ENCODE measurements at regions not wholly inside any gene's neighbourhood (a gene's known extent, or its start where the extent isn't known, plus 50 kb on each side); places are given as distances from the start of the nearest gene placed in this dataset.

GRCh38 chr3:182445576-182445975 is 347.7 kb upstream of the ATP11B start:
- H3K36me3 ChIP-seq (ENCODE audit: insufficient read depth, low read length), result no peaks in the 10 kb centered on the region

GRCh38 chr3:182450942-182451787 is 342.1 kb upstream of the ATP11B start:
- Histone ChIP-seq H3K27ac (ENCODE audit: low read depth, low read length) (no peak overlapping the region), H3K27me3 (ENCODE audit: control insufficient read depth in 1 of 2, insufficient read depth in 2 of 2, low read length in 2 of 2) (no peaks in the 10 kb centered on the region), H3K9ac (ENCODE audit: low read length) (no peak overlapping the region), H3K4me1 (ENCODE audit: insufficient read depth, low read length) (no peaks in the 10 kb centered on the region), H3K9me3 (ENCODE audit: low read length) (no peaks in the 10 kb centered on the region), H3K36me3 (ENCODE audit: insufficient read depth, low read length) (no peaks in the 10 kb centered on the region), H3K4me3 (ENCODE audit: low read depth in 1 of 2, low read length in 2 of 2) (no peak overlapping the region)

More at GRCh38 chr3:182445576-182445975, 347.7 kb upstream of the ATP11B start:
- no peaks in the 10 kb centered on the region for H3K4me1 ChIP-seq (ENCODE audit: insufficient read depth, low read length)
- H3K9ac ChIP-seq (ENCODE audit: low read length), result no peak overlapping the region
- no peaks in the 10 kb centered on the region for H3K9me3 ChIP-seq (ENCODE audit: low read length)
- no peak overlapping the region for H3K27ac ChIP-seq (ENCODE audit: low read depth, low read length)
- no peak overlapping the region for H3K4me3 ChIP-seq (ENCODE audit: low read depth in 1 of 2, low read length in 2 of 2)
- no peaks in the 10 kb centered on the region for H3K27me3 ChIP-seq (ENCODE audit: control insufficient read depth in 1 of 2, insufficient read depth in 2 of 2, low read length in 2 of 2)

GRCh38 chr3:182451871-182452270 is 341.4 kb upstream of the ATP11B start:
- no peak overlapping the region for H3K4me3 ChIP-seq (ENCODE audit: low read depth in 1 of 2, low read length in 2 of 2)
- H3K4me1 ChIP-seq (ENCODE audit: insufficient read depth, low read length), result no peaks in the 10 kb centered on the region
- H3K27ac ChIP-seq (ENCODE audit: low read depth, low read length), result no peak overlapping the region
- H3K9ac ChIP-seq (ENCODE audit: low read length), result no peak overlapping the region
- no peaks in the 10 kb centered on the region for H3K36me3 ChIP-seq (ENCODE audit: insufficient read depth, low read length)
- no peaks in the 10 kb centered on the region for H3K9me3 ChIP-seq (ENCODE audit: low read length)
- H3K27me3 ChIP-seq (ENCODE audit: control insufficient read depth in 1 of 2, insufficient read depth in 2 of 2, low read length in 2 of 2), result no peaks in the 10 kb centered on the region

GRCh38 chr3:182455011-182455410 is 338.3 kb upstream of the ATP11B start:
- H3K4me1 ChIP-seq (ENCODE audit: insufficient read depth, low read length), result no peaks in the 10 kb centered on the region
- H3K36me3 ChIP-seq (ENCODE audit: insufficient read depth, low read length), result no peaks in the 10 kb centered on the region
- H3K9ac ChIP-seq (ENCODE audit: low read length), result no peak overlapping the region
- H3K4me3 ChIP-seq (ENCODE audit: low read depth in 1 of 2, low read length in 2 of 2), result no peak overlapping the region
- no peak overlapping the region for H3K27ac ChIP-seq (ENCODE audit: low read depth, low read length)
- no peaks in the 10 kb centered on the region for H3K9me3 ChIP-seq (ENCODE audit: low read length)
- no peaks in the 10 kb centered on the region for H3K27me3 ChIP-seq (ENCODE audit: control insufficient read depth in 1 of 2, insufficient read depth in 2 of 2, low read length in 2 of 2)

- no peaks in the 10 kb centered on the region for H3K27me3 ChIP-seq (ENCODE audit: control insufficient read depth in 1 of 2, insufficient read depth in 2 of 2, low read length in 2 of 2)
- H3K27ac ChIP-seq (ENCODE audit: low read depth, low read length), result no peak overlapping the region
- no peaks in the 10 kb centered on the region for H3K9me3 ChIP-seq (ENCODE audit: low read length)
- H3K36me3 ChIP-seq (ENCODE audit: insufficient read depth, low read length), result no peaks in the 10 kb centered on the region
- H3K4me3 ChIP-seq (ENCODE audit: low read depth in 1 of 2, low read length in 2 of 2), result no peak overlapping the region
- no peaks in the 10 kb centered on the region for H3K4me1 ChIP-seq (ENCODE audit: insufficient read depth, low read length)
- H3K9ac ChIP-seq (ENCODE audit: low read length), result no peak overlapping the region
These were observed 333.0 kb upstream of the ATP11B start for GRCh38 chr3:182460303-182460702.

GRCh38 chr3:182462152-182462551 is 331.2 kb upstream of the ATP11B start:
- Histone ChIP-seq H3K27ac (ENCODE audit: low read depth, low read length) (no peak overlapping the region), H3K36me3 (ENCODE audit: insufficient read depth, low read length) (no peaks in the 10 kb centered on the region), H3K9ac (ENCODE audit: low read length) (no peak overlapping the region), H3K9me3 (ENCODE audit: low read length) (no peaks in the 10 kb centered on the region), H3K27me3 (ENCODE audit: control insufficient read depth in 1 of 2, insufficient read depth in 2 of 2, low read length in 2 of 2) (no peaks in the 10 kb centered on the region), H3K4me3 (ENCODE audit: low read depth in 1 of 2, low read length in 2 of 2) (no peak overlapping the region), H3K4me1 (ENCODE audit: insufficient read depth, low read length) (no peaks in the 10 kb centered on the region)

GRCh38 chr3:182464513-182465145 is 328.7 kb upstream of the ATP11B start:
- H3K27me3 ChIP-seq (ENCODE audit: control insufficient read depth in 1 of 2, insufficient read depth in 2 of 2, low read length in 2 of 2), result no peaks in the 10 kb centered on the region
- no peaks in the 10 kb centered on the region for H3K36me3 ChIP-seq (ENCODE audit: insufficient read depth, low read length)
- no peaks in the 10 kb centered on the region for H3K4me1 ChIP-seq (ENCODE audit: insufficient read depth, low read length)
- no peak overlapping the region for H3K4me3 ChIP-seq (ENCODE audit: low read depth in 1 of 2, low read length in 2 of 2)
- H3K9ac ChIP-seq (ENCODE audit: low read length), result no peak overlapping the region
- H3K27ac ChIP-seq (ENCODE audit: low read depth, low read length), result no peak overlapping the region
- no peaks in the 10 kb centered on the region for H3K9me3 ChIP-seq (ENCODE audit: low read length)

GRCh38 chr3:182465301-182466185 is 327.8 kb upstream of the ATP11B start:
- Histone ChIP-seq H3K9me3 (ENCODE audit: low read length) (no peaks in the 10 kb centered on the region), H3K4me1 (ENCODE audit: insufficient read depth, low read length) (no peaks in the 10 kb centered on the region), H3K36me3 (ENCODE audit: insufficient read depth, low read length) (no peaks in the 10 kb centered on the region), H3K27ac (ENCODE audit: low read depth, low read length) (no peak overlapping the region), H3K4me3 (ENCODE audit: low read depth in 1 of 2, low read length in 2 of 2) (no peak overlapping the region), H3K9ac (ENCODE audit: low read length) (no peak overlapping the region), H3K27me3 (ENCODE audit: control insufficient read depth in 1 of 2, insufficient read depth in 2 of 2, low read length in 2 of 2) (no peaks in the 10 kb centered on the region)

- H3K9me3 ChIP-seq (ENCODE audit: low read length), result no peaks in the 10 kb centered on the region
These were observed 324.2 kb upstream of the ATP11B start for GRCh38 chr3:182469086-182469485.

GRCh38 chr3:182470187-182470586 is 323.1 kb upstream of the ATP11B start:
- H3K4me1 ChIP-seq (ENCODE audit: insufficient read depth, low read length), result no peaks in the 10 kb centered on the region
- no peak overlapping the region for H3K4me3 ChIP-seq (ENCODE audit: low read depth in 1 of 2, low read length in 2 of 2)
- no peak overlapping the region for H3K27ac ChIP-seq (ENCODE audit: low read depth, low read length)
- H3K9me3 ChIP-seq (ENCODE audit: low read length), result no peaks in the 10 kb centered on the region
- H3K9ac ChIP-seq (ENCODE audit: low read length), result no peak overlapping the region
- no peaks in the 10 kb centered on the region for H3K36me3 ChIP-seq (ENCODE audit: insufficient read depth, low read length)
- H3K27me3 ChIP-seq (ENCODE audit: control insufficient read depth in 1 of 2, insufficient read depth in 2 of 2, low read length in 2 of 2), result no peaks in the 10 kb centered on the region

More at GRCh38 chr3:182469086-182469485, 324.2 kb upstream of the ATP11B start:
- no peaks in the 10 kb centered on the region for H3K4me1 ChIP-seq (ENCODE audit: insufficient read depth, low read length)
- H3K27ac ChIP-seq (ENCODE audit: low read depth, low read length), result no peak overlapping the region
- H3K27me3 ChIP-seq (ENCODE audit: control insufficient read depth in 1 of 2, insufficient read depth in 2 of 2, low read length in 2 of 2), result no peaks in the 10 kb centered on the region
- H3K4me3 ChIP-seq (ENCODE audit: low read depth in 1 of 2, low read length in 2 of 2), result no peak overlapping the region
- H3K9ac ChIP-seq (ENCODE audit: low read length), result no peak overlapping the region
- H3K36me3 ChIP-seq (ENCODE audit: insufficient read depth, low read length), result no peaks in the 10 kb centered on the region

GRCh38 chr3:182473191-182473710 is 320.1 kb upstream of the ATP11B start:
- Histone ChIP-seq H3K27me3 (ENCODE audit: control insufficient read depth in 1 of 2, insufficient read depth in 2 of 2, low read length in 2 of 2) (no peaks in the 10 kb centered on the region), H3K9ac (ENCODE audit: low read length) (no peak overlapping the region), H3K9me3 (ENCODE audit: low read length) (no peaks in the 10 kb centered on the region), H3K36me3 (ENCODE audit: insufficient read depth, low read length) (no peaks in the 10 kb centered on the region), H3K4me3 (ENCODE audit: low read depth in 1 of 2, low read length in 2 of 2) (no peak overlapping the region), H3K4me1 (ENCODE audit: insufficient read depth, low read length) (no peaks in the 10 kb centered on the region), H3K27ac (ENCODE audit: low read depth, low read length) (no peak overlapping the region)
